ENCODE measurements at regions not wholly inside any gene's neighbourhood (a gene's known extent, or its start where the extent isn't known, plus 50 kb on each side); places are given as distances from the start of the nearest gene placed in this dataset.

DNA sequence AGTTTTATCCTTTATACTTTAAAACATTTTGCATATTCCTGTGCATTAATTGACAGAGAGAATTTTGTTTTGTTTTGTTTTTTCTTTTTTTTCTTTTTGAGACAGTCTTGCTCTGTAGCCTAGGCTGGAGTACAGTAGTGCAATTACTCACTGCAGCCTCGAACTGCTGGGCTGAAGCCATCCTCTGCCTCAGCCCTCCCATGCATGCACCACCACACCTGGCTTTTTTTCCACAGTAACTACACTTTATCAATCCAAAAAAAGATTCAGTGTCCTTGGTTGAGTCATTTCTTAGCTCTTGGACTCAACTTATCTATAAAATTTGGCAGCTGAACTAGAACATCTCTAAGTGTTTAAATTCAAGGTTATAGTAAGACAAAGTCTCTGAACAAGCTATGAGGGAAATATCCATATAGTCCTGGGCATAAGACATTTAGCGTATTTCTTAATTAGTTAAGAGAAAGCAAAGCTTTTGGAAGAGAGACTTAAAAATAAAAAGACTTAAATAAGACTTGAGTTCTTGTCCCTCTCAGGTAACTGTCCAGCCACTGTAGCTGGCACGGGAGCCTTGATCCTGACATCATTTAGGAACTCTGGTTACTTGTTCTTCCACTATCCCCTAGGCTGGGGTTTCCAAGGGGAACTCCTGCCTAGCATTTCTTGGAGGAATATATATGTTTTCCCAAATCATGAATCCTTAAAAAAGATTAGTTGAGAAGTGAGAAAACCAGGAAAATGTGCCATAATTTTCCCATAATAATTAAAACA, 300.1 kb downstream of the HACE1 start:
- H3K9me3 ChIP-seq (ENCODE audit: insufficient read depth, low read length): no peaks in the 10 kb centered on the region
- TF ChIP-seq, protein P1, sequence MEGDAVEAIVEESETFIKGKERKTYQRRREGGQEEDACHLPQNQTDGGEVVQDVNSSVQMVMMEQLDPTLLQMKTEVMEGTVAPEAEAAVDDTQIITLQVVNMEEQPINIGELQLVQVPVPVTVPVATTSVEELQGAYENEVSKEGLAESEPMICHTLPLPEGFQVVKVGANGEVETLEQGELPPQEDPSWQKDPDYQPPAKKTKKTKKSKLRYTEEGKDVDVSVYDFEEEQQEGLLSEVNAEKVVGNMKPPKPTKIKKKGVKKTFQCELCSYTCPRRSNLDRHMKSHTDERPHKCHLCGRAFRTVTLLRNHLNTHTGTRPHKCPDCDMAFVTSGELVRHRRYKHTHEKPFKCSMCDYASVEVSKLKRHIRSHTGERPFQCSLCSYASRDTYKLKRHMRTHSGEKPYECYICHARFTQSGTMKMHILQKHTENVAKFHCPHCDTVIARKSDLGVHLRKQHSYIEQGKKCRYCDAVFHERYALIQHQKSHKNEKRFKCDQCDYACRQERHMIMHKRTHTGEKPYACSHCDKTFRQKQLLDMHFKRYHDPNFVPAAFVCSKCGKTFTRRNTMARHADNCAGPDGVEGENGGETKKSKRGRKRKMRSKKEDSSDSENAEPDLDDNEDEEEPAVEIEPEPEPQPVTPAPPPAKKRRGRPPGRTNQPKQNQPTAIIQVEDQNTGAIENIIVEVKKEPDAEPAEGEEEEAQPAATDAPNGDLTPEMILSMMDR (IDR thresholded peaks at IDR 0.05; ENCODE audit: low read depth, low read length): no peak
- no peak for TF ChIP-seq EZH2phosphoT487 (IDR thresholded peaks at IDR 0.05; ENCODE audit: low read depth)
- H3K27me3 ChIP-seq (ENCODE audit: low read depth, low read length): no peaks in the 10 kb centered on the region
- no peaks in the 10 kb centered on the region for H4K20me1 ChIP-seq (ENCODE audit: insufficient read depth, low read length)
- no peak overlapping the region for H3K4me2 ChIP-seq (ENCODE audit: low read length)
- no peak overlapping the region for H3K27ac ChIP-seq (ENCODE audit: low read length)
- no peaks in the 10 kb centered on the region for H3K79me2 ChIP-seq (ENCODE audit: low read length)
- no peak overlapping the region for H2AFZ ChIP-seq (ENCODE audit: low read depth, low read length)
- no peak overlapping the region for H3K4me3 ChIP-seq (ENCODE audit: low read length)
- no peaks in the 10 kb centered on the region for H3K4me1 ChIP-seq (ENCODE audit: low read length)
- H3K36me3 ChIP-seq (replicated peaks; ENCODE audit: low read depth, low read length): no peaks in the 10 kb centered on the region
- no peak overlapping the region for H3K9ac ChIP-seq (ENCODE audit: low read length)

- H3K4me3 ChIP-seq (ENCODE audit: low read length): no peak overlapping the region
- H3K9ac ChIP-seq (ENCODE audit: low read length): no peak overlapping the region
- no peaks in the 10 kb centered on the region for H3K27me3 ChIP-seq (ENCODE audit: low read depth, low read length)
- no peaks in the 10 kb centered on the region for H4K20me1 ChIP-seq (ENCODE audit: insufficient read depth, low read length)
- H3K4me2 ChIP-seq (ENCODE audit: low read length): no peak overlapping the region
- no peak overlapping the region for H2AFZ ChIP-seq (ENCODE audit: low read depth, low read length)
- no peaks in the 10 kb centered on the region for H3K79me2 ChIP-seq (ENCODE audit: low read length)
- no peak for TF ChIP-seq EZH2phosphoT487 (IDR thresholded peaks at IDR 0.05; ENCODE audit: low read depth)
- TF ChIP-seq, protein P1 (IDR thresholded peaks at IDR 0.05; ENCODE audit: low read depth, low read length): no peak
- no peaks in the 10 kb centered on the region for H3K9me3 ChIP-seq (ENCODE audit: insufficient read depth, low read length)
- H3K4me1 ChIP-seq (ENCODE audit: low read length): no peaks in the 10 kb centered on the region
- H3K27ac ChIP-seq (ENCODE audit: low read length): no peak overlapping the region
- H3K36me3 ChIP-seq (replicated peaks; ENCODE audit: low read depth, low read length): no peaks in the 10 kb centered on the region
These were observed 301.0 kb downstream of the HACE1 start for GRCh38 chr6:104558746-104559145.

- TF ChIP-seq, protein P1 (IDR thresholded peaks at IDR 0.05; ENCODE audit: low read depth, low read length): no peak
- no peak for TF ChIP-seq EZH2phosphoT487 (IDR thresholded peaks at IDR 0.05; ENCODE audit: low read depth)
These were observed 311.4 kb downstream of the HACE1 start for GRCh38 chr6:104548297-104548696.

DNA sequence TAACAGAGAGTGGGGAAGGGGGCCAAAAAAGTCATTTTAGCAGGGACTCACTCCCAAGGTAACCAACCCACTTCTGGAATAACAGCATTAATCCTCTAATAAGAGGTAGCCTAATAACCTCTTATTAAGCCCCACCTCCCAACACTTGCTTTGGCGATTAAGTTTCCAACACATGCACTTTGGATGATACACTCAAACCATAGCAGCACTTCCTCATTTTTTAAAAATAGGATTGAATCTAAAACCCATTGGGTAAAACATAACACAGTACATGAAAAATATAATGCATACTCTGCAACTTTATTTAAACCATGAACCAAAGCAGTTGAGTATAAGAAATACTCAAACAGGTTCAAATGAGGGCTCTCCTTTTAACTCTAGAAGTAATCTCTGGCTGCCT, 318.3 kb downstream of the HACE1 start:
- H3K27ac ChIP-seq (ENCODE audit: low read length): no peak overlapping the region
- H3K4me3 ChIP-seq (ENCODE audit: low read length): no peak overlapping the region
- H3K27me3 ChIP-seq (ENCODE audit: low read depth, low read length): no peaks in the 10 kb centered on the region
- H3K4me1 ChIP-seq (ENCODE audit: low read length): no peaks in the 10 kb centered on the region
- H3K9ac ChIP-seq (ENCODE audit: low read length): no peak overlapping the region
- H2AFZ ChIP-seq (ENCODE audit: low read depth, low read length): no peak overlapping the region
- H3K36me3 ChIP-seq (replicated peaks; ENCODE audit: low read depth, low read length): no peaks in the 10 kb centered on the region
- no peaks in the 10 kb centered on the region for H3K79me2 ChIP-seq (ENCODE audit: low read length)
- H4K20me1 ChIP-seq (ENCODE audit: insufficient read depth, low read length): no peaks in the 10 kb centered on the region
- no peaks in the 10 kb centered on the region for H3K9me3 ChIP-seq (ENCODE audit: insufficient read depth, low read length)
- H3K4me2 ChIP-seq (ENCODE audit: low read length): no peak overlapping the region
- no peak for TF ChIP-seq EZH2phosphoT487 (IDR thresholded peaks at IDR 0.05; ENCODE audit: low read depth)
- TF ChIP-seq, protein P1 (IDR thresholded peaks at IDR 0.05; ENCODE audit: low read depth, low read length): no peak

More at GRCh38 chr6:104548297-104548696, 311.4 kb downstream of the HACE1 start:
- Histone ChIP-seq H3K4me2 (ENCODE audit: low read length) (no peak overlapping the region), H4K20me1 (ENCODE audit: insufficient read depth, low read length) (no peaks in the 10 kb centered on the region), H3K4me1 (ENCODE audit: low read length) (no peaks in the 10 kb centered on the region), H3K27me3 (ENCODE audit: low read depth, low read length) (no peaks in the 10 kb centered on the region), H3K4me3 (ENCODE audit: low read length) (no peak overlapping the region), H2AFZ (ENCODE audit: low read depth, low read length) (no peak overlapping the region), H3K27ac (ENCODE audit: low read length) (no peak overlapping the region), H3K79me2 (ENCODE audit: low read length) (no peaks in the 10 kb centered on the region), H3K9me3 (ENCODE audit: insufficient read depth, low read length) (no peaks in the 10 kb centered on the region), H3K36me3 (replicated peaks; ENCODE audit: low read depth, low read length) (no peaks in the 10 kb centered on the region), H3K9ac (ENCODE audit: low read length) (no peak overlapping the region)
